IMR-90 (cell line): ENCODE measurements at regions not wholly inside any gene's neighbourhood (a gene's known extent, or its start where the extent isn't known, plus 50 kb on each side); places are given as distances from the start of the nearest gene placed in this dataset.

Experiments
- ATAC-seq: fragments of 200-7000 bp; cut with Tn5 transposase; 2 replicates; pipeline ENCODE4 v1.9.1; 2020; ENCODE audit warnings: low read depth, mild to moderate bottlenecking, moderate library complexity
- BruUV-seq: library from RNA; stranded (reverse); fragments of 400-500 nt; replicated peaks from 2 replicates; lab custom pipeline; 2021; lab: Mats Ljungman, UMichigan
- CTCF ChIA-PET: fragments of 300-600 bp; formaldehyde crosslinking; extraction: SDS; loops from one replicate; lab custom pipeline; 2021; ENCODE audit warnings: antibody characterized with exemption; lab: Yijun Ruan, JAX
- POLR2A ChIA-PET: fragments of 300-600 bp; sonication (Branson Sonifier 250); formaldehyde crosslinking; loops from one replicate; lab custom pipeline; 2022; ENCODE audit warnings: antibody characterized with exemption; ENCODE audit not compliant: unreplicated experiment; lab: Charles Lee
- DNase-seq: peaks from one replicate; pipeline ENCODE4 v3.0.0; 2013
- H2AFZ ChIP-seq: replicated peaks from 2 replicates; pipeline ENCODE3; 2013; ENCODE audit warnings: low read length, mild to moderate bottlenecking; ENCODE audit not compliant: poor library complexity
- H2AK5ac ChIP-seq: 2 replicates; pipeline ENCODE4 v1.6.1; 2013; ENCODE audit warnings: low read depth, low read length, inconsistent platforms
- H2AK9ac ChIP-seq: replicated peaks from 2 replicates; pipeline ENCODE3; 2013; ENCODE audit warnings: mild to moderate bottlenecking, low read depth, low read length, moderate library complexity; ENCODE audit not compliant: poor library complexity
- H2BK120ac ChIP-seq: 2 replicates; pipeline ENCODE4 v1.6.1; 2013; ENCODE audit warnings: low read depth, low read length, inconsistent platforms
- H2BK15ac ChIP-seq: 3 replicates; pipeline ENCODE4 v1.6.1; 2013; ENCODE audit warnings: low read depth, low read length, inconsistent platforms
- H2BK20ac ChIP-seq: 2 replicates; pipeline ENCODE4 v1.6.1; 2013; ENCODE audit warnings: low read depth, mild to moderate bottlenecking, inconsistent platforms, low read length, moderate library complexity
- H2BK5ac ChIP-seq: 2 replicates; pipeline ENCODE4 v1.6.1; 2013; ENCODE audit warnings: mild to moderate bottlenecking, low read depth, low read length, inconsistent platforms; ENCODE audit not compliant: poor library complexity, severe bottlenecking
- H3K14ac ChIP-seq: replicated peaks from 2 replicates; pipeline ENCODE4 v1.6.1; 2013; ENCODE audit warnings: low read depth, low read length, inconsistent platforms
- H3K18ac ChIP-seq: 2 replicates; pipeline ENCODE4 v1.6.1; 2013; ENCODE audit warnings: low read depth, low read length, control low read depth
- H3K23ac ChIP-seq: 2 replicates; pipeline ENCODE4 v1.6.1; 2013; ENCODE audit warnings: low read depth, low read length, inconsistent platforms
- H3K27ac ChIP-seq: 2 replicates; pipeline ENCODE4 v1.5.1; 2013; ENCODE audit warnings: mild to moderate bottlenecking, control low read depth, low read length; ENCODE audit not compliant: insufficient read depth
- H3K27me3 ChIP-seq: 2 replicates; pipeline ENCODE4 v1.6.1; 2013; ENCODE audit warnings: low read length; ENCODE audit not compliant: control insufficient read depth, insufficient read depth
- H3K36me3 ChIP-seq: 2 replicates; pipeline ENCODE4 v1.6.1; 2013; ENCODE audit warnings: low read length, mixed read lengths; ENCODE audit not compliant: control insufficient read depth, insufficient read depth
- H3K4ac ChIP-seq: 2 replicates; pipeline ENCODE4 v1.6.1; 2013; ENCODE audit warnings: low read depth, low read length, inconsistent platforms
- H3K4me1 ChIP-seq: 2 replicates; pipeline ENCODE4 v1.6.1; 2013; ENCODE audit warnings: low read length, mixed read lengths; ENCODE audit not compliant: control insufficient read depth, insufficient read depth
- H3K4me2 ChIP-seq: 2 replicates; pipeline ENCODE4 v1.6.1; 2013; ENCODE audit warnings: low read depth, mild to moderate bottlenecking, control low read depth, low read length, moderate library complexity
- H3K4me3 ChIP-seq: 2 replicates; pipeline ENCODE4 v1.5.1; 2013; ENCODE audit warnings: low read depth, mild to moderate bottlenecking, control low read depth, low read length, moderate library complexity; ENCODE audit not compliant: insufficient read depth
- H3K56ac ChIP-seq: 2 replicates; pipeline ENCODE4 v1.6.1; 2013; ENCODE audit warnings: low read length, inconsistent platforms; ENCODE audit not compliant: insufficient read depth; ENCODE audit errors: extremely low read depth
- H3K79me1 ChIP-seq, 2 experiments: 2 replicates each; pipeline ENCODE4 v1.6.1; 2013; ENCODE audit warnings: low read length in 2 of 2, inconsistent platforms in 1 of 2, low read depth in 1 of 2
- H3K9ac ChIP-seq: 2 replicates; pipeline ENCODE4 v1.6.1; 2013; ENCODE audit warnings: low read depth, low read length, control low read depth
- H3K9me1 ChIP-seq: 2 replicates; pipeline ENCODE4 v1.6.1; 2013; ENCODE audit warnings: low read length, inconsistent platforms; ENCODE audit not compliant: insufficient read depth
- H3K9me3 ChIP-seq: 2 replicates; pipeline ENCODE4 v1.6.1; 2013; ENCODE audit warnings: low read length; ENCODE audit not compliant: control insufficient read depth, insufficient read depth
- H4K20me1 ChIP-seq: 2 replicates; pipeline ENCODE4 v1.6.1; 2013; ENCODE audit warnings: low read length, inconsistent platforms; ENCODE audit not compliant: insufficient read depth
- H4K5ac ChIP-seq: 2 replicates; pipeline ENCODE4 v1.6.1; 2013; ENCODE audit warnings: mild to moderate bottlenecking, low read depth, low read length, control low read depth
- H4K8ac ChIP-seq, 2 experiments: 2 replicates each; pipeline ENCODE4 v1.6.1; 2013; ENCODE audit warnings: low read depth in 2 of 2, low read length in 2 of 2, control low read depth in 1 of 2, inconsistent platforms in 1 of 2
- H4K91ac ChIP-seq: 2 replicates; pipeline ENCODE4 v1.6.1; 2013; ENCODE audit warnings: low read depth, low read length, inconsistent platforms; ENCODE audit not compliant: insufficient read depth
- MXI1 ChIP-seq: IDR thresholded peaks from 2 replicates; pipeline ENCODE4 v1.6.1; 2012; ENCODE audit warnings: low read depth, mild to moderate bottlenecking, low read length, moderate library complexity, borderline replicate concordance
- POLR2A ChIP-seq: IDR thresholded peaks from 2 replicates; pipeline ENCODE4 v1.6.1; 2012; ENCODE audit warnings: mild to moderate bottlenecking, low read depth, low read length
- RAD21 ChIP-seq: IDR thresholded peaks from 2 replicates; pipeline ENCODE4 v1.6.1; 2012; ENCODE audit warnings: low read length, improper control_type of control experiment
- RCOR1 ChIP-seq: IDR thresholded peaks from 2 replicates; pipeline ENCODE4 v1.6.1; 2012; ENCODE audit warnings: mild to moderate bottlenecking, low read length, improper control_type of control experiment; ENCODE audit not compliant: insufficient replicate concordance
- WGBS, 2 experiments: methylation state at CpG; one replicate each; pipeline versions ENCODE4 v1.1.5 to v1.1.7; 2013; ENCODE audit warnings: missing lambda C conversion rate in 2 of 2; ENCODE audit not compliant: insufficient read length in 1 of 2; ENCODE audit errors: extremely low coverage in 2 of 2; 5-methylcytosine and 5-hydroxymethylcytosine counted together
- dilution Hi-C: fragments of 300-500 bp; cut with HindIII; formaldehyde crosslinking; loops from one replicate; pipeline ENCODE4 v1.14.3; 2018; ENCODE audit warnings: low sequenced_read_pairs; ENCODE audit not compliant: unreplicated experiment
- in situ Hi-C: fragments of 300-500 bp; cut with MboI; formaldehyde crosslinking; loops from 3 replicates; pipeline ENCODE4 v1.14.3; 2019; ENCODE audit warnings: low sequenced_read_pairs, inconsistent platforms, mixed read lengths
- intact Hi-C: fragments of 100-400 bp; cut with micrococcal nuclease; formaldehyde crosslinking; loops from 2 replicates; pipeline ENCODE4 v1.10.0; 2022
- TF ChIP-seq, protein P1 (sequence below): fragments of 150-350 bp; IDR thresholded peaks from 2 replicates; pipeline ENCODE4 v1.6.1; 2017; ENCODE audit warnings: mild to moderate bottlenecking, antibody characterized with exemption, low read length, low read depth

DNA sequence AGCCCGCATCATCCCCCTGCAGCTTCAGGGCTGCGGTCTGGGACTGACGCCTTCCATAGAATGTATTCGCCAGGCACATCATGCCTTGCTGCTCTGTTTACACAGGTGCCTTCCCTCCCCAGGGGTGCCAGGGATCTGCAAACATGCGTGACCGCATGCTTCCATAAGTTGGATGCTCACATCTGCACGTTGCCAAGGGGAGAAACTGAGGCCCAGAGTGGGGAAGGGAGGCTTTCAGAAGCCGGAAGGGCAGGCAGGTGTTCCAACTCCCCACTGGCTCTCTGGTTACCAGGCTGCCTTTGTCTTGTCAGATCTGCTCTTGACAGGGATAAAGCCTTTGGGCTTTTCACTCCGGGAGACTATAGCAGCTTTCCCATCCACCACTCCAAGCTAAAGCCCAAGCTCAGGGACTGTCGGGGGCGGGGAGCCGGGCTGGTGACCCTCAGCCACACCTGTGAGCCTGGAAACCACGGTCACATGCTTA is 125.8 kb upstream of the TNP1 start:
- Histone ChIP-seq H2AK5ac (no peak overlapping the region), H3K4me3 (no peak overlapping the region), H3K18ac (peak overlapping the region; percentile 13; the same call in 1 of the 2 replicates), H3K4me2 (no peak overlapping the region), H3K27ac (no peak overlapping the region), H3K4me1 (peaks cover 3% of the 10 kb centered on the region), H3K9ac (no peak overlapping the region), H4K5ac (no peak overlapping the region; the same call in 1 of the 2 replicates), H4K91ac (no peak overlapping the region), H4K8ac (no peak overlapping the region), H3K56ac (no peak overlapping the region), H2BK20ac (no peak overlapping the region), H2BK5ac (no peak overlapping the region), H3K36me3 (no peaks in the 10 kb centered on the region), H3K23ac (no peak overlapping the region), H3K9me1 (no peaks in the 10 kb centered on the region), H3K9me3 (no peaks in the 10 kb centered on the region; the same call in 1 of the 2 replicates), H3K4ac (no peak overlapping the region), H3K79me1 (no peaks in the 10 kb centered on the region), H2BK15ac (no peak overlapping the region), H4K20me1 (no peaks in the 10 kb centered on the region), H3K14ac (no peak overlapping the region), H2AK9ac (no peak overlapping the region), H2AFZ (no peak overlapping the region), H2BK120ac (no peak overlapping the region), H3K27me3 (no peaks in the 10 kb centered on the region)
- whole genome bisulfite sequencing, 2 experiments: 61% methylated on average over 4 of the region's 13 CpGs; no CpG with 5 or more reads in 1 of the 2 experiments
- no peak for ATAC-seq
- ChIA-PET POLR2A (no interaction called here), CTCF (interaction anchor here (0.7 to 1.0 kb wide), 2 partner anchors 21 to 141 kb away, joined by 3 read pairs; no protein-coding TSS in a partner anchor)
- dilution Hi-C loops (no loop called here), in situ Hi-C loops (no loop called here), intact Hi-C loops (no loop called here)
- no peak for DNase-seq
- TF ChIP-seq RCOR1 (no peak), POLR2A (no peak), RAD21 (no peak), MXI1 (no peak)
- TF ChIP-seq, protein P1, sequence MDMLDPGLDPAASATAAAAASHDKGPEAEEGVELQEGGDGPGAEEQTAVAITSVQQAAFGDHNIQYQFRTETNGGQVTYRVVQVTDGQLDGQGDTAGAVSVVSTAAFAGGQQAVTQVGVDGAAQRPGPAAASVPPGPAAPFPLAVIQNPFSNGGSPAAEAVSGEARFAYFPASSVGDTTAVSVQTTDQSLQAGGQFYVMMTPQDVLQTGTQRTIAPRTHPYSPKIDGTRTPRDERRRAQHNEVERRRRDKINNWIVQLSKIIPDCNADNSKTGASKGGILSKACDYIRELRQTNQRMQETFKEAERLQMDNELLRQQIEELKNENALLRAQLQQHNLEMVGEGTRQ: no peak
- no TSS peak for BruUV-seq
